Gastroesophageal sphincter (tissue), 3 donors: ENCODE measurements at regions not wholly inside any gene's neighbourhood (a gene's known extent, or its start where the extent isn't known, plus 50 kb on each side); places are given as distances from the start of the nearest gene placed in this dataset.

ENCODE experiments used
- EP300 ChIP-seq: sonication (generic); formaldehyde crosslinking; IDR thresholded peaks from one replicate; pipeline ENCODE4 v1.6.1; 2017; ENCODE audit warnings: antibody characterized with exemption, mild to moderate bottlenecking
- TF ChIP-seq, protein P1 (sequence below), 4 experiments: fragments of 200-600 bp in 2 of 4; fragments of 450-650 bp in 2 of 4; sonication (generic) in 1 of 4; IDR thresholded peaks; one replicate each; pipeline ENCODE4 v1.5.1; 2017 to 2019; ENCODE audit warnings: antibody characterized with exemption in 4 of 4, mild to moderate bottlenecking in 2 of 4, moderate library complexity in 2 of 4

DNA sequence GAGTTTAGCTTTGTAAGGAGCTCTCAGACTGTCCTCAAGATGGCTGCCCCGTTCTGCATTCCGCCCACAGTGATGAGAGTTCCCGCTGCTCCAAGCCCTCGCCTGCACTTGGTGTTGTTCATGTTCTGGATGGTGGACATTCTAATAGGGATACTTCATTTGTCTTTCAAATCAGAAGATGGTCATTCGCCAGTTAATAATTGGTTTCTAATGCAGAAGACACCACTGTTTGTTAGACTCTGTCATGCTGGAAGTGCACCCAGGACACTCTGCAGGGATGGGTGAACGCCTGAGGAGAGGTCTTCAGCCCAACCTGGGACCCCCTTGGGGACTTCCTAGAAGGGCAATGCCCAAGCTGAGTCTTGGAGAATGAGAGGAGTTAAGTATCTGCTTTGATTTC lies 836.4 kb downstream of the TBC1D22A start:
- TF ChIP-seq, protein P1, sequence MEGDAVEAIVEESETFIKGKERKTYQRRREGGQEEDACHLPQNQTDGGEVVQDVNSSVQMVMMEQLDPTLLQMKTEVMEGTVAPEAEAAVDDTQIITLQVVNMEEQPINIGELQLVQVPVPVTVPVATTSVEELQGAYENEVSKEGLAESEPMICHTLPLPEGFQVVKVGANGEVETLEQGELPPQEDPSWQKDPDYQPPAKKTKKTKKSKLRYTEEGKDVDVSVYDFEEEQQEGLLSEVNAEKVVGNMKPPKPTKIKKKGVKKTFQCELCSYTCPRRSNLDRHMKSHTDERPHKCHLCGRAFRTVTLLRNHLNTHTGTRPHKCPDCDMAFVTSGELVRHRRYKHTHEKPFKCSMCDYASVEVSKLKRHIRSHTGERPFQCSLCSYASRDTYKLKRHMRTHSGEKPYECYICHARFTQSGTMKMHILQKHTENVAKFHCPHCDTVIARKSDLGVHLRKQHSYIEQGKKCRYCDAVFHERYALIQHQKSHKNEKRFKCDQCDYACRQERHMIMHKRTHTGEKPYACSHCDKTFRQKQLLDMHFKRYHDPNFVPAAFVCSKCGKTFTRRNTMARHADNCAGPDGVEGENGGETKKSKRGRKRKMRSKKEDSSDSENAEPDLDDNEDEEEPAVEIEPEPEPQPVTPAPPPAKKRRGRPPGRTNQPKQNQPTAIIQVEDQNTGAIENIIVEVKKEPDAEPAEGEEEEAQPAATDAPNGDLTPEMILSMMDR (IDR thresholded peaks at IDR 0.05): no peak
- no peak for TF ChIP-seq EP300
